ENCODE measurements at regions not wholly inside any gene's neighbourhood (a gene's known extent, or its start where the extent isn't known, plus 50 kb on each side); places are given as distances from the start of the nearest gene placed in this dataset.

GRCh38 chr7:1298051-1298930 lies 65.6 kb downstream of the UNCX start:
- TF ChIP-seq CTCF (IDR thresholded peaks at IDR 0.05) (no peak), POLR2A (IDR thresholded peaks at IDR 0.05) (no peak)

Data from heart left ventricle (tissue), 13 donors.